B cell (primary cell): ENCODE measurements at regions not wholly inside any gene's neighbourhood (a gene's known extent, or its start where the extent isn't known, plus 50 kb on each side); places are given as distances from the start of the nearest gene placed in this dataset.

Experiments
- CTCF ChIP-seq: fragments of 200-600 bp; IDR thresholded peaks from one replicate; pipeline ENCODE4 v1.8.0; 2022; ENCODE audit warnings: antibody characterized with exemption, mild to moderate bottlenecking
- EZH2 ChIP-seq: IDR thresholded peaks from 2 replicates; pipeline ENCODE4 v1.6.1; 2012; ENCODE audit warnings: borderline replicate concordance, low read depth, mild to moderate bottlenecking, moderate library complexity, low read length; ENCODE audit not compliant: insufficient read depth, poor library complexity, severe bottlenecking

- TF ChIP-seq CTCF (no peak), EZH2 (no peak)
Measured at GRCh38 chr2:21489080-21489479, 365.3 kb downstream of the TDRD15 start.
